NOMO-1 treated with DMSO at 0.1 percent for 48 hours (cell line): ENCODE measurements at regions not wholly inside any gene's neighbourhood (a gene's known extent, or its start where the extent isn't known, plus 50 kb on each side); places are given as distances from the start of the nearest gene placed in this dataset.
A peak's percentile ranks its signal among the peaks of the same experiment; 100 is the strongest.
"Not testable (repeated sequence)": the region's sequence is repeated elsewhere in the genome, so short reads cannot be mapped to it uniquely, and the experiment has no call there.

ENCODE experiments used
- DNase-seq: peaks from one replicate; lab custom pipeline; 2025; ENCODE audit not compliant: unreplicated experiment; lab: John Stamatoyannopoulos, UW

- DNase-seq = no peak
Observed at GRCh38 chr1:192905049-192905448, 96.2 kb downstream of the RGS2 start.

GRCh38 chr1:192906334-192906733, 97.5 kb downstream of the RGS2 start:
- DNase-seq = no peak

GRCh38 chr1:192907545-192908243, 98.9 kb downstream of the RGS2 start:
- DNase-seq = peak; percentile 30

- DNase-seq = not testable (repeated sequence)
Observed at GRCh38 chr1:192911896-192912656, 103.2 kb downstream of the RGS2 start.

- no peak for DNase-seq
Observed at GRCh38 chr1:192913683-192914082, 104.8 kb downstream of the RGS2 start.

GRCh38 chr1:192914092-192914491, 105.3 kb downstream of the RGS2 start:
- DNase-seq = no peak

- no peak for DNase-seq
Observed at GRCh38 chr1:192914696-192915095, 105.9 kb downstream of the RGS2 start.

GRCh38 chr1:192916021-192916420, 107.2 kb downstream of the RGS2 start:
- DNase-seq = peak; percentile 32

GRCh38 chr1:192918259-192918658, 109.4 kb downstream of the RGS2 start:
- no peak for DNase-seq

GRCh38 chr1:192920412-192920811, 111.6 kb downstream of the RGS2 start:
- DNase-seq = no peak

- DNase-seq = no peak
Observed at GRCh38 chr1:192925609-192926008, 116.8 kb downstream of the RGS2 start.

- peak; percentile 32 for DNase-seq
Observed at GRCh38 chr1:192926736-192927135, 117.9 kb downstream of the RGS2 start.

- no peak for DNase-seq
Observed at GRCh38 chr1:192927496-192927895, 118.7 kb downstream of the RGS2 start.

- no peak for DNase-seq
Observed at GRCh38 chr1:192929597-192929996, 120.8 kb downstream of the RGS2 start.

- DNase-seq = no peak
Observed at GRCh38 chr1:192933744-192934143, 124.9 kb downstream of the RGS2 start.

- DNase-seq = peak; percentile 94
Observed at GRCh38 chr1:192936313-192937018, 122.7 kb downstream of the UCHL5 start.

- DNase-seq = no peak
Observed at GRCh38 chr1:192937128-192937527, 122.0 kb downstream of the UCHL5 start.

- no peak for DNase-seq
Observed at GRCh38 chr1:192939440-192939839, 119.7 kb downstream of the UCHL5 start.

- DNase-seq = peak; percentile 59
Observed at GRCh38 chr1:192940658-192941057, 118.5 kb downstream of the UCHL5 start.

- peak; percentile 13 for DNase-seq
Observed at GRCh38 chr1:192941722-192942411, 117.3 kb downstream of the UCHL5 start.

- DNase-seq = no peak
Observed at GRCh38 chr1:192943108-192943507, 116.1 kb downstream of the UCHL5 start.
